Osteocyte (in vitro differentiated cells): ENCODE measurements at regions not wholly inside any gene's neighbourhood (a gene's known extent, or its start where the extent isn't known, plus 50 kb on each side); places are given as distances from the start of the nearest gene placed in this dataset.

Experiments used
- DNase-seq: peaks from one replicate; pipeline ENCODE4 v3.0.0; 2021; ENCODE audit warnings: mixed read lengths; ENCODE audit not compliant: unreplicated experiment; ENCODE audit errors: extremely low spot score
- H3K27ac Mint-ChIP-seq: one replicate; pipeline ENCODE4 v1.8.0; 2021; ENCODE audit warnings: mild to moderate bottlenecking, mixed read lengths; ENCODE audit not compliant: unreplicated experiment
- H3K27me3 Mint-ChIP-seq: one replicate; pipeline ENCODE4 v1.8.0; 2021; ENCODE audit warnings: mixed read lengths; ENCODE audit not compliant: unreplicated experiment
- H3K36me3 Mint-ChIP-seq: one replicate; pipeline ENCODE4 v1.8.0; 2021; ENCODE audit warnings: mixed read lengths; ENCODE audit not compliant: unreplicated experiment
- H3K4me1 Mint-ChIP-seq: one replicate; pipeline ENCODE4 v1.8.0; 2021; ENCODE audit warnings: mixed read lengths; ENCODE audit not compliant: unreplicated experiment
- H3K4me3 Mint-ChIP-seq: one replicate; pipeline ENCODE4 v1.8.0; 2021; ENCODE audit warnings: mild to moderate bottlenecking, moderate library complexity, mixed read lengths; ENCODE audit not compliant: unreplicated experiment
- H3K9me3 Mint-ChIP-seq: one replicate; pipeline ENCODE4 v1.8.0; 2021; ENCODE audit warnings: mixed read lengths; ENCODE audit not compliant: unreplicated experiment
- CTCF ChIP-seq: fragments of 200-600 bp; sonication (generic); IDR thresholded peaks from 2 replicates; pipeline ENCODE4 v1.5.0; 2021; ENCODE audit warnings: antibody characterized with exemption, mild to moderate bottlenecking, moderate library complexity

GRCh38 chr5:86525622-86526021 is 92.1 kb upstream of the COX7C start:
- H3K36me3 Mint-ChIP-seq = no peaks in the 10 kb centered on the region
- no peak overlapping the region for H3K27ac Mint-ChIP-seq
- peaks cover 2% of the 10 kb centered on the region for H3K27me3 Mint-ChIP-seq
- DNase-seq = no peak
- no peaks in the 10 kb centered on the region for H3K4me1 Mint-ChIP-seq
- no peaks in the 10 kb centered on the region for H3K9me3 Mint-ChIP-seq
- H3K4me3 Mint-ChIP-seq = no peak overlapping the region
- TF ChIP-seq CTCF = no peak

- H3K9me3 Mint-ChIP-seq = no peaks in the 10 kb centered on the region
- no peak for TF ChIP-seq CTCF
- no peaks in the 10 kb centered on the region for H3K36me3 Mint-ChIP-seq
- peaks cover 2% of the 10 kb centered on the region for H3K27me3 Mint-ChIP-seq
- DNase-seq = no peak
- H3K27ac Mint-ChIP-seq = no peak overlapping the region
- no peak overlapping the region for H3K4me3 Mint-ChIP-seq
- no peaks in the 10 kb centered on the region for H3K4me1 Mint-ChIP-seq
Measured at GRCh38 chr5:86526811-86527348, 90.9 kb upstream of the COX7C start.

- Mint-ChIP-seq H3K27ac (no peak overlapping the region), H3K4me1 (no peaks in the 10 kb centered on the region), H3K9me3 (no peaks in the 10 kb centered on the region), H3K4me3 (no peak overlapping the region), H3K36me3 (no peaks in the 10 kb centered on the region), H3K27me3 (peaks cover 7% of the 10 kb centered on the region)
- DNase-seq = no peak
- TF ChIP-seq CTCF = no peak
Measured at GRCh38 chr5:86532429-86532828, 85.3 kb upstream of the COX7C start.

- no peak for DNase-seq
- no peaks in the 10 kb centered on the region for H3K9me3 Mint-ChIP-seq
Measured at GRCh38 chr5:86536396-86536795, 81.3 kb upstream of the COX7C start.

GRCh38 chr5:86542532-86542931 is 75.2 kb upstream of the COX7C start:
- no peak overlapping the region for H3K4me3 Mint-ChIP-seq
- H3K36me3 Mint-ChIP-seq = no peaks in the 10 kb centered on the region
- no peak for DNase-seq
- no peaks in the 10 kb centered on the region for H3K4me1 Mint-ChIP-seq
- H3K9me3 Mint-ChIP-seq = no peaks in the 10 kb centered on the region
- H3K27me3 Mint-ChIP-seq = peaks cover 2% of the 10 kb centered on the region
- H3K27ac Mint-ChIP-seq = no peak overlapping the region
- no peak for TF ChIP-seq CTCF

More at GRCh38 chr5:86536396-86536795, 81.3 kb upstream of the COX7C start:
- H3K36me3 Mint-ChIP-seq = no peaks in the 10 kb centered on the region
- no peak for TF ChIP-seq CTCF
- H3K27ac Mint-ChIP-seq = no peak overlapping the region
- no peaks in the 10 kb centered on the region for H3K4me1 Mint-ChIP-seq
- H3K4me3 Mint-ChIP-seq = no peak overlapping the region
- peaks cover 5% of the 10 kb centered on the region for H3K27me3 Mint-ChIP-seq
